ENCODE measurements at regions not wholly inside any gene's neighbourhood (a gene's known extent, or its start where the extent isn't known, plus 50 kb on each side); places are given as distances from the start of the nearest gene placed in this dataset.
"Not testable (repeated sequence)": the region's sequence is repeated elsewhere in the genome, so short reads cannot be mapped to it uniquely, and the experiment has no call there.

DNA sequence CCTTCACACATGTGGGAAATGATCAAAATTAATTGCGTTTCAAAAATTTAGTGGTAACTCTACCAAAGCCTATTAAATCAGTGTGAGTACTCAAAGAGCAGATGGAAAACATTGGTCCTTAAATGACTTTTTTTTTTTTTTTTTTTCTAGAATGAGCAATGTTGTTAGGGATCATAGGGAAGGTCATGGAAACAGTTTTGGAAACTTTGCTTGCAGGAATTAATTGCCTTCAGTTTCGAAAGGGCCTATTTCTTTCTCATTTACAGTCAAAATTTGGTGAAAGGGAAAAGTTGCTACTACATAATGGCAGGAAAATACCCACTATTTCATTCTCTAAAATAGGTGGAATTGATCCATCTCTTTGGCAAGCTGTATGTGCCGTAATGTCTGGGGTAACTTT is 160.9 kb downstream of the RTL9 start:
- no peak for DNase-seq (ENCODE audit: low read depth)

DNA sequence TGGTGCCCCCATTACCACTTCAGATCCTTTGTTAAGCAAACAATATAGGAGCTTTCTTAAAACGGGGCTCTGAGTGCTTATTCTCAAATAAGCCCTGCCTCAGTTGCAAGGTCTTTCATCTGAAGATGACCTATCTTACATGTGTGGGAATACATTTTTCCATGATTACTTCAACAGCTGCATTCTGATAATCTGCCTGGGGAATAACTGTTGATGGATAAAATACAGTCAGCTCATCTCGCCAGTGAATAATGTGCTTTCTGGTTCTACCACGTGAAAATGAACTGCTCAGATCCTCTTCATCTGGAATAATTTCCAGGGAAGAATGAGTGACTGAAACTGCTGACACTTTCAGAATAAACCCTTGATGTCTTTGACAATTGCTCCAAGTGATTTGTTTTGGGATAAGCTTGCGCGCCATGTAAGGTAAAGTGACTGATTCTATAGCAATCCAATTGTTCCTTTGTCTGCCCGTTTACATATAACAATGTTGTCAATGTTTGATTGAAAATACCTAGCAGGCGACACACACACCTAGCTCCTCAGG is 161.3 kb downstream of the RTL9 start:
- no peak for DNase-seq (ENCODE audit: low read depth)

- not testable (repeated sequence) for DNase-seq (ENCODE audit: low read depth)
Measured at GRCh38 chrX:110520652-110521051, 162.0 kb downstream of the RTL9 start.

DNA sequence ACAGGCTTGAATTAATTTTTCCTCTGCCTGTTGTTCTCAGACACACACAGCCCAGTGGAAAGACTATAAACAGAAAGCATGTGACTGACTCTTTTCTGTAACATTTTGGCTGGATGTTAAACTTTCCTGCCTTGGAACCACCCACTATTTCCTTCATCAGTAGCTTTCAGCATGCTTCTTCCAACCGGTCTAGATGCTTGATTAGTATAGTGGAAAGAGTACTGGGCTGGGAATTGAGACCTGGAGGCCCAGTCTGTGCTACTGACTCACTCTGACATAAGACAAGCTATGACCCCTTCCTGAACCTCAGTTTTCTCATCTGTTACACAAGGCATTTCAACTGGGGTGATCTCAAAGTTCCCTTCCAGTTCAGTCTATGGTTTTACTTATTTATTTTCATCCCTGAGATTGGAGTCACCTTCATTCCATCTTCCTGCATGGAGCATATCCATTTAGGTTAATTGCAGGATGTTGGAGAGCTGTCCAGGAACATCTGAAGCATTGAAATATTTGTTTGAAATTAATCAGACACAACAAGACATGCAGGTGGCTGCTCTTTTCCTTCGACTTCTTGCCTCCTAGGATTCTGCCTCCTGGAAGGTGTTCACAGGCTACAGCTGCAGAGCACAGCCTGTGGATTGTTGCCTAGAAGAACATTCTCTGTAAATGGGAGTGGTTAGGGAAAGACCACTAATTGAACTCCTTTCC is 173.4 kb downstream of the RTL9 start:
- DNase-seq (ENCODE audit: low read depth) = no peak

- no peak for DNase-seq (ENCODE audit: low read depth)
Measured at GRCh38 chrX:110532581-110532931, 173.9 kb downstream of the RTL9 start.

DNA sequence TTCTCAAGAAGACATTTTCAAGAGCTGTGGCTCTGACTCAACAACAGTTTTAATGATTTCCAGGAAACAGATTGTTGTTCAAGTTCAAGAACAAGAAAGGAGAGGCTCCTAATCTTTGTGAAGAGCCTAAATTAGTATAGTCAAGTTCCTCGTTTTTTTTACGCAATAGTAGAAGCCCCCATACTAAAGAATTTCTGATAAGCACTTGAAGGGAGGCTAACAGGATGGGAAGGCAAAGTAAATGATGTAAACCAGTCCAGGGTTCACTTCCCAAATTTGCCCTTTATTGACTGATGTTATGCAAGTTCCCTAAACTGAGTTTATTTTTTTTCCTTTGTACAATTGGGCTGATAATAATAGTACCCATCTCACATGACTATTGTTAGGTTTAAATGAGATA is 178.2 kb downstream of the RTL9 start:
- DNase-seq (ENCODE audit: low read depth) = no peak

DNA sequence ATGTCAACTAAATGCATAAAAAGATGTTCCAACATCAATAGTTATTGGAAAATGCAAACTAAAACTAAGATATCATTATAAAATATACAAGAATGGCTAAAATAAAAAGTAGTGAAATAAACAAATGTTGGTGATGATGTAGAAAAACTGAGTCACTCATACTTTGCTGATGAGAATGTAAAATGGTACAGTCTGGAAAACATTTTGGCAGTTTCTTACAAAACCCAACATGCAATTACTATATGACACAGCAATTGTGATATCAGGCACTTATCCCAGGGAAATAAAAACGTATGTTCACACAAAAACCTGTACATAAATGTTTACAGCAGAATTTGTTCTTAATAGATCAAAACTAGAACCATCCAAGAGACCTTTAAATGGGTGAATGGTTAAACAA is 182.6 kb downstream of the RTL9 start:
- no peak for DNase-seq (ENCODE audit: low read depth)

GRCh38 chrX:110550854-110551253 is 192.2 kb downstream of the RTL9 start:
- DNase-seq (ENCODE audit: low read depth) = not testable (repeated sequence)

DNA sequence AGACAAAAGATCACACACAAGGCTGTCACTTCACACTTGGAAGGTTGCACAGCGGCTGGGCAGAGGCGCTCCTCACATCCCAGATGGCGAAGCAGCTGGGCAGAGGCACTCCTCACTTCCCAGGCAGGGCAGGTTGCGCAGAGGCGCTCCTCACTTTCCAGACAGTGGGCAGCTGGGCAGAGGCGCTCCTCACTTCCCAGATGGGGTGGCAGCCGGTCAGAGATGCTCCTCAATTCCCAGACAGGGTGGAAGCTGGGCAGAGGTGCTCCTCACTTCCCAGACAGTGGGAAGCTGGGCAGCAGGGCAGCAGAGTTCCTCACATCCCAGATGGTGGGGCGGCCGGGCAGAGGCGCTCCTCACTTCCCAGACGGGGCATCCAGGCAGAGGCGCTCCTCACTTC is 199.2 kb downstream of the RTL9 start:
- DNase-seq (ENCODE audit: low read depth) = no peak

DNA sequence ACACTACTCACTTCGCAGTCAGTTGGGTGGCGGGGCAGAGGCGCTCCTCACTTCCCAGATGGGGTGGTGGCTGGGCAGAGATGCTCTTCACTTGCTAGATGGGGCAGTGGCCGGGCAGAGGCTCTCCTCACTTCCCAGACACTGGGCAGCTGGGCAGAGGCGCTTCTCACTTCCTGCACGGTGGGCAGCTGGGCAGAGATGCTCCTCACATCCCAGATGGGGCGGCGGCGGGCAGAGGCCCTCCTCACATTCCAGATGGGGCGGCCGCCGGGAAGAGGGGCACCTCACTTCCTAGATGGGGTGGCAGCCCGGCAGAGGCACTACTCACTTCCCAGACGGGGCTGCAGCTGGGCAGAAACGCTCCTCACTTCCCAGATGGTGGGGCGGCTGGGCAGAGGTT is 199.8 kb downstream of the RTL9 start:
- no peak for DNase-seq (ENCODE audit: low read depth)

GRCh38 chrX:110561034-110561433 is 202.4 kb downstream of the RTL9 start:
- DNase-seq (ENCODE audit: low read depth) = no peak

- DNase-seq (ENCODE audit: low read depth) = no peak
Measured at GRCh38 chrX:110563282-110563681, 204.6 kb downstream of the RTL9 start.

GRCh38 chrX:110568441-110568840 is 209.8 kb downstream of the RTL9 start:
- DNase-seq (ENCODE audit: low read depth) = no peak

GRCh38 chrX:110569506-110569905 is 210.9 kb downstream of the RTL9 start:
- no peak for DNase-seq (ENCODE audit: low read depth)

DNA sequence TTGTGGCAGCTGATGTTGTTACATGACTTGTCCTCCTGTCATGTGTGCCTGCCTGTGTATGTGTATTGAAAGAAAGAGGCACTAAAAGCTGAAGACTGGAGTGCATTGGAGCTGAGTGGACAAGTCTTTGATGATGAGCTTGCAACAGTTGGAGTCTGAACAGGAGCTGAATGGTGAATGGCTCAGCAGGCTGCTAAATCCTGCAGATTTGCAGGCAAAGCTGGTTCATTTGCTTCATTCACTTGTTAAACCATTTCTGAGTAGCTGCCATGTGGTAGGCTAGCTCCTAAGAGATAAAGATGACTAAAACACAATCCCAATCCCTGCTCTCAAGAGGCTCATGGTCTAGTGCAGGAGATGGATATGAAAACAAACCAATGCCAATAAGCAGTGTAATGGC is 217.3 kb downstream of the CHRDL1 start:
- DNase-seq (ENCODE audit: low read depth) = no peak

GRCh38 chrX:110584083-110584482 is 211.5 kb downstream of the CHRDL1 start:
- no peak for DNase-seq (ENCODE audit: low read depth)

GRCh38 chrX:110588164-110588563 is 207.5 kb downstream of the CHRDL1 start:
- no peak for DNase-seq (ENCODE audit: low read depth)

DNA sequence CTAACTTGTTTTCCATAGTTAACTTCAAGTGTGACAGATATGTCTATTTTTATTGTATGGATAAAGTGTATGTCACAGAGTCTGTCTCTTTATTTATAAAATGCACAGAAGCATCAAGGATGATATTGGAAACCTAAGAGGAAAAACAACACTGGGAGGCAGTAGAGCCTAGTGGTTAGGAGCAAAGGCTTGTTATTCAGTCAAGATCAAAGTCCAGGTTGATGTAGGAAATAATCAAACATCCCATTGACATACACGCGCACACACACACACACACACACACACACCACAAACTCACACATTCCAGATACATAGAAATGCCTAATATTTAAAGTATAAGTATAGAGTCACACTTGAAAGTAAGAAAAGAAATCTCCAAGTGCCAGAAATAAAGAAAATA is 206.8 kb downstream of the CHRDL1 start:
- DNase-seq (ENCODE audit: low read depth) = no peak

- no peak for DNase-seq (ENCODE audit: low read depth)
Measured at GRCh38 chrX:110600745-110601310, 194.8 kb downstream of the CHRDL1 start.

GRCh38 chrX:110614596-110614995 is 181.0 kb downstream of the CHRDL1 start:
- no peak for DNase-seq (ENCODE audit: low read depth)
